H9 (cell line): ENCODE measurements at regions not wholly inside any gene's neighbourhood (a gene's known extent, or its start where the extent isn't known, plus 50 kb on each side); places are given as distances from the start of the nearest gene placed in this dataset.

Experiments
- DNase-seq: peaks from one replicate; pipeline ENCODE4 v3.0.0-alpha.2; 2017
- H2AFZ ChIP-seq: one replicate; pipeline ENCODE4 v1.6.1; 2013; ENCODE audit warnings: mild to moderate bottlenecking, low read length, control low read depth, moderate library complexity
- H2AK5ac ChIP-seq: 2 replicates; pipeline ENCODE4 v1.6.1; 2013; ENCODE audit warnings: low read length, control low read depth, mixed read lengths; ENCODE audit not compliant: insufficient read length
- H2BK120ac ChIP-seq: one replicate; pipeline ENCODE4 v1.6.1; 2013; ENCODE audit warnings: low read depth, mild to moderate bottlenecking, low read length, control low read depth, inconsistent platforms; ENCODE audit not compliant: poor library complexity, severe bottlenecking
- H2BK12ac ChIP-seq: 2 replicates; pipeline ENCODE4 v1.6.1; 2013; ENCODE audit warnings: low read length, control low read depth, mixed read lengths, low read depth; ENCODE audit not compliant: insufficient read length
- H2BK15ac ChIP-seq: 2 replicates; pipeline ENCODE4 v1.6.1; 2013; ENCODE audit warnings: low read depth, low read length, control low read depth
- H2BK20ac ChIP-seq: one replicate; pipeline ENCODE4 v1.6.1; 2013; ENCODE audit warnings: low read depth, mild to moderate bottlenecking, low read length, control low read depth, inconsistent platforms; ENCODE audit not compliant: poor library complexity, severe bottlenecking
- H2BK5ac ChIP-seq: 2 replicates; pipeline ENCODE4 v1.6.1; 2013; ENCODE audit warnings: low read length, control low read depth, mixed read lengths; ENCODE audit not compliant: insufficient read length
- H3K14ac ChIP-seq: 2 replicates; pipeline ENCODE4 v1.6.1; 2013; ENCODE audit warnings: low read length, control low read depth; ENCODE audit not compliant: insufficient read depth
- H3K18ac ChIP-seq: 2 replicates; pipeline ENCODE4 v1.6.1; 2013; ENCODE audit warnings: low read depth, mild to moderate bottlenecking, mixed read lengths, low read length, control low read depth; ENCODE audit not compliant: insufficient read length
- H3K23ac ChIP-seq: 2 replicates; pipeline ENCODE4 v1.6.1; 2013; ENCODE audit warnings: low read length, control low read depth, mixed read lengths, low read depth; ENCODE audit not compliant: insufficient read length
- H3K23me2 ChIP-seq: 2 replicates; pipeline ENCODE4 v1.6.1; 2013; ENCODE audit warnings: low read depth, mild to moderate bottlenecking, mixed read lengths, low read length, control low read depth; ENCODE audit not compliant: insufficient read length, poor library complexity, severe bottlenecking
- H3K27ac ChIP-seq: 2 replicates; pipeline ENCODE4 v1.5.1; 2013; ENCODE audit warnings: low read length, control low read depth, mixed read lengths, low read depth; ENCODE audit not compliant: insufficient read length
- H3K27me3 ChIP-seq: 2 replicates; pipeline ENCODE4 v1.6.1; 2013; ENCODE audit warnings: low read length, control low read depth, inconsistent platforms; ENCODE audit not compliant: insufficient read depth
- H3K4ac ChIP-seq: 2 replicates; pipeline ENCODE4 v1.6.1; 2013; ENCODE audit warnings: low read depth, mild to moderate bottlenecking, control low read depth, inconsistent platforms, low read length, moderate library complexity
- H3K4me1 ChIP-seq: 2 replicates; pipeline ENCODE4 v1.6.1; 2013; ENCODE audit warnings: low read length, control low read depth, inconsistent platforms; ENCODE audit not compliant: insufficient read depth
- H3K4me2 ChIP-seq: 2 replicates; pipeline ENCODE4 v1.6.1; 2013; ENCODE audit warnings: low read length, control low read depth, mixed read lengths; ENCODE audit not compliant: insufficient read length, insufficient read depth
- H3K56ac ChIP-seq: 2 replicates; pipeline ENCODE4 v1.6.1; 2013; ENCODE audit warnings: low read depth, mild to moderate bottlenecking, mixed read lengths, low read length, control low read depth; ENCODE audit not compliant: insufficient read length
- H3K79me1 ChIP-seq: 2 replicates; pipeline ENCODE4 v1.6.1; 2013; ENCODE audit warnings: low read depth, mild to moderate bottlenecking, moderate library complexity, low read length, control low read depth, inconsistent platforms; ENCODE audit not compliant: insufficient read depth, poor library complexity, severe bottlenecking
- H3K79me2 ChIP-seq: 2 replicates; pipeline ENCODE4 v1.6.1; 2013; ENCODE audit warnings: low read length, control low read depth, inconsistent platforms; ENCODE audit not compliant: insufficient read depth
- H3K9ac ChIP-seq: 2 replicates; pipeline ENCODE4 v1.6.1; 2013; ENCODE audit warnings: low read length, control low read depth, mixed read lengths; ENCODE audit not compliant: insufficient read length; ENCODE audit errors: extremely low read depth
- H3K9me3 ChIP-seq: one replicate; pipeline ENCODE4 v1.6.1; 2013; ENCODE audit warnings: low read depth, low read length, inconsistent platforms; ENCODE audit not compliant: control insufficient read depth
- H3T11ph ChIP-seq: one replicate; pipeline ENCODE4 v1.6.1; 2013; ENCODE audit warnings: mild to moderate bottlenecking, low read length, control low read depth, inconsistent platforms
- H4K20me1 ChIP-seq: one replicate; pipeline ENCODE4 v1.6.1; 2013; ENCODE audit not compliant: control insufficient read depth, insufficient read length, insufficient read depth
- H4K5ac ChIP-seq: 2 replicates; pipeline ENCODE4 v1.6.1; 2013; ENCODE audit warnings: low read depth, mild to moderate bottlenecking, mixed read lengths, low read length, control low read depth; ENCODE audit not compliant: insufficient read length
- H4K8ac ChIP-seq: replicated peaks from 2 replicates; pipeline ENCODE4 v1.6.1; 2013; ENCODE audit warnings: low read length, control low read depth, mixed read lengths, low read depth; ENCODE audit not compliant: insufficient read length
- H4K91ac ChIP-seq: 2 replicates; pipeline ENCODE4 v1.6.1; 2013; ENCODE audit warnings: low read depth, mild to moderate bottlenecking, moderate library complexity, mixed read lengths, low read length, control low read depth; ENCODE audit not compliant: insufficient read length
- H3K27ac Mint-ChIP-seq, 3 experiments: 2 replicates in 2 of 3; 3 replicates in 1 of 3; pipeline ENCODE4 v1.8.0; 2020 to 2021; ENCODE audit warnings: mixed read lengths in 3 of 3, mild to moderate bottlenecking in 1 of 3, moderate library complexity in 1 of 3
- H3K27me3 Mint-ChIP-seq: 2 replicates; pipeline ENCODE4 v1.8.0; 2021; ENCODE audit warnings: low read depth, mild to moderate bottlenecking, moderate library complexity, mixed read lengths
- H3K36me3 Mint-ChIP-seq, 3 experiments: 2 replicates in 2 of 3; 3 replicates in 1 of 3; pipeline ENCODE4 v1.8.0; 2020 to 2021; ENCODE audit warnings: low read depth in 3 of 3, mixed read lengths in 3 of 3; ENCODE audit not compliant: insufficient read depth in 1 of 3
- H3K4me1 Mint-ChIP-seq, 2 experiments: 2 replicates each; pipeline ENCODE4 v1.8.0; 2020; ENCODE audit warnings: mixed read lengths in 2 of 2
- H3K4me3 Mint-ChIP-seq, 2 experiments: 2 replicates in 1 of 2; 3 replicates in 1 of 2; pipeline ENCODE4 v1.8.0; 2020 to 2021; ENCODE audit warnings: mild to moderate bottlenecking in 2 of 2, mixed read lengths in 2 of 2, moderate library complexity in 1 of 2
- H3K9me3 Mint-ChIP-seq, 2 experiments: 2 replicates in 1 of 2; 3 replicates in 1 of 2; pipeline ENCODE4 v1.8.0; 2020; ENCODE audit warnings: mild to moderate bottlenecking in 2 of 2, mixed read lengths in 2 of 2, moderate library complexity in 1 of 2
- WGBS: extraction: QIAGEN DNeasy Blood & Tissue Kit; methylation state at CpG from one replicate; pipeline ENCODE4 v1.1.7; 2013; ENCODE audit warnings: missing lambda C conversion rate, low lambda C conversion rate, mixed read lengths; ENCODE audit not compliant: insufficient read length; ENCODE audit errors: extremely low coverage; 5-methylcytosine and 5-hydroxymethylcytosine counted together
- TF ChIP-seq, protein P1 (sequence below): fragments of 200-600 bp; sonication (generic); conservative IDR thresholded peaks from 3 replicates; pipeline ENCODE4 v1.8.0; 2021; ENCODE audit warnings: antibody characterized with exemption, mild to moderate bottlenecking

DNA sequence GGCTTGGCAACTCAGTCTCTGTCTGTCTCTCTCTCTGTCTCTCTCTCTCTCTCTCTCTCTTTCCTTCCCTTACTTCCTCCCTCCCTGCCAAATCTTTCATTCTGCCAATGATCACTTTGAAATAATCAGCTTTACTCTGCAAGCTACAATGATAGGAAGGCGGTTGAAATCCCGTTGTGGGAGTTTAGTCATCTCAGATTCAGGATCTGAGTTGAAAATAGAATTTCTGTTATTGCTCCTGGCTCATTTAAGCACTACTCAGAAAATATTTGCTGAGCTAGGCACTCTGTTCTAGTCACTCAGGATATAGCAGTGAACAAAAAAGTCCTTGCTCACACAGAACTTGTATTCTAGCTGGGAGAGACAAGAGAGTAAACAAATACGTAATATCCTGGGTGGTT is 56.3 kb upstream of the DCTD start:
- H3K23me2 ChIP-seq = no peaks in the 10 kb centered on the region
- no peak overlapping the region for H3K4me2 ChIP-seq
- H3K27me3 ChIP-seq = no peaks in the 10 kb centered on the region
- Mint-ChIP-seq H3K4me3 (no peak overlapping the region), H3K27me3 (peaks cover 8% of the 10 kb centered on the region), H3K36me3 (no peaks in the 10 kb centered on the region; a peak in 1 of 7 replicates), H3K27ac (no peak overlapping the region), H3K4me1 (peaks cover 9 to 11% of the 10 kb centered on the region in 2 experiments), H3K9me3 (no peaks in the 10 kb centered on the region; a peak in 2 of 5 replicates)
- H2BK120ac ChIP-seq = no peak overlapping the region
- H3K23ac ChIP-seq = no peak overlapping the region
- H4K91ac ChIP-seq = no peak overlapping the region
- no peak overlapping the region for H3K4ac ChIP-seq
- no peak for DNase-seq
- no peaks in the 10 kb centered on the region for H3K79me2 ChIP-seq
- TF ChIP-seq, protein P1, sequence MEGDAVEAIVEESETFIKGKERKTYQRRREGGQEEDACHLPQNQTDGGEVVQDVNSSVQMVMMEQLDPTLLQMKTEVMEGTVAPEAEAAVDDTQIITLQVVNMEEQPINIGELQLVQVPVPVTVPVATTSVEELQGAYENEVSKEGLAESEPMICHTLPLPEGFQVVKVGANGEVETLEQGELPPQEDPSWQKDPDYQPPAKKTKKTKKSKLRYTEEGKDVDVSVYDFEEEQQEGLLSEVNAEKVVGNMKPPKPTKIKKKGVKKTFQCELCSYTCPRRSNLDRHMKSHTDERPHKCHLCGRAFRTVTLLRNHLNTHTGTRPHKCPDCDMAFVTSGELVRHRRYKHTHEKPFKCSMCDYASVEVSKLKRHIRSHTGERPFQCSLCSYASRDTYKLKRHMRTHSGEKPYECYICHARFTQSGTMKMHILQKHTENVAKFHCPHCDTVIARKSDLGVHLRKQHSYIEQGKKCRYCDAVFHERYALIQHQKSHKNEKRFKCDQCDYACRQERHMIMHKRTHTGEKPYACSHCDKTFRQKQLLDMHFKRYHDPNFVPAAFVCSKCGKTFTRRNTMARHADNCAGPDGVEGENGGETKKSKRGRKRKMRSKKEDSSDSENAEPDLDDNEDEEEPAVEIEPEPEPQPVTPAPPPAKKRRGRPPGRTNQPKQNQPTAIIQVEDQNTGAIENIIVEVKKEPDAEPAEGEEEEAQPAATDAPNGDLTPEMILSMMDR = no peak
- no peak overlapping the region for H3K9ac ChIP-seq
- no peak overlapping the region for H4K8ac ChIP-seq
- no peak overlapping the region for H3K18ac ChIP-seq
- no peak overlapping the region for H4K5ac ChIP-seq
- WGBS = no CpG with 5 or more reads among the region's 3 CpGs
- H2BK15ac ChIP-seq = no peak overlapping the region
- H3T11ph ChIP-seq = no peak overlapping the region
- H3K14ac ChIP-seq = no peak overlapping the region
- peaks cover 2% of the 10 kb centered on the region for H4K20me1 ChIP-seq
- no peak overlapping the region for H2AFZ ChIP-seq
- no peaks in the 10 kb centered on the region for H3K79me1 ChIP-seq
- no peaks in the 10 kb centered on the region; the same call in 1 of the 2 replicates for H3K4me1 ChIP-seq
- no peak overlapping the region for H2BK5ac ChIP-seq
- no peaks in the 10 kb centered on the region for H3K9me3 ChIP-seq
- no peak overlapping the region for H2AK5ac ChIP-seq
- no peak overlapping the region for H2BK20ac ChIP-seq
- no peak overlapping the region for H3K56ac ChIP-seq
- H2BK12ac ChIP-seq = no peak overlapping the region
- H3K27ac ChIP-seq = no peak overlapping the region
